ENCODE measurements at regions not wholly inside any gene's neighbourhood (a gene's known extent, or its start where the extent isn't known, plus 50 kb on each side); places are given as distances from the start of the nearest gene placed in this dataset.

GRCh38 chr6:158920311-158920905 is 79.6 kb downstream of the RSPH3 start:
- Mint-ChIP-seq H3K4me1 (peaks cover 20% of the 10 kb centered on the region), H3K27ac (no peak overlapping the region), H3K4me3 (no peak overlapping the region), H3K27me3 (no peaks in the 10 kb centered on the region), H3K9me3 (no peaks in the 10 kb centered on the region), H3K36me3 (ENCODE audit: low read depth) (peaks cover 4% of the 10 kb centered on the region)
- ChIA-PET POLR2A (no interaction called here), CTCF (interaction anchor here (0.7 to 1.1 kb wide), 2 partner anchors 10 to 82 kb away, joined by 3 read pairs; no protein-coding TSS in a partner anchor)
- DNase-seq, result no peak

DNA sequence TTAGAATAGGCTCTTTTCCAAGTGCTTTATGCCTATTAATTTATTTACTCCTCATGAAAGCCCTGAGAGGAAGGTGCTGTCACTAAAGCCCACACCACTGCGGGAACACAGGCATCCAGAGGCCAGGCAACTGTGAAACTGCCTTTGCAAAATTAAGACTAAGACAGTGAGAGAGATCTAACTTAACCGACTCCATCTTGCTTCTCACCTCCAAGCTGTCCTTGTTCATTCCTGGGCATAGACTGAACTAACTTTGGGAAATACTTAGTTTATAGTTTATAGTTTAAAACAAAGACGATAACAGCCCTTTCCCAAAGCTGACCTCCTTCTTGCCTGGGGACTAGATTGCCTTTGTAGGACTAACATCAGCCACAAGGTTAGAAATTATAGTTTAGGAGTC is 80.1 kb downstream of the RSPH3 start:
- ChIA-PET POLR2A (no interaction called here), CTCF (interaction anchor here (1.1 kb wide), 1 partner anchor 11 kb away, joined by 3 read pairs; no protein-coding TSS in a partner anchor)
- Mint-ChIP-seq H3K9me3 (no peaks in the 10 kb centered on the region), H3K27ac (no peak overlapping the region), H3K4me3 (no peak overlapping the region), H3K36me3 (ENCODE audit: low read depth) (peaks cover 4% of the 10 kb centered on the region), H3K27me3 (no peaks in the 10 kb centered on the region), H3K4me1 (peaks cover 20% of the 10 kb centered on the region)
- DNase-seq, result no peak

GRCh38 chr6:158916617-158917016 is 83.4 kb downstream of the RSPH3 start:
- Mint-ChIP-seq H3K4me3 (no peak overlapping the region), H3K27me3 (no peaks in the 10 kb centered on the region), H3K36me3 (ENCODE audit: low read depth) (peaks cover 4% of the 10 kb centered on the region), H3K27ac (no peak overlapping the region), H3K4me1 (peaks cover 31% of the 10 kb centered on the region), H3K9me3 (no peaks in the 10 kb centered on the region)
- no peak for DNase-seq
- POLR2A ChIA-PET, result interaction anchor here (1.3 kb wide), 1 partner anchor 12 kb away, joined by 3 read pairs; no protein-coding TSS in a partner anchor
- CTCF ChIA-PET, result no interaction called here

- peaks cover 40% of the 10 kb centered on the region for H3K4me1 Mint-ChIP-seq
- H3K27ac Mint-ChIP-seq, result no peak overlapping the region
- no peaks in the 10 kb centered on the region for H3K27me3 Mint-ChIP-seq
- CTCF ChIA-PET, result no interaction called here
- no peak overlapping the region for H3K4me3 Mint-ChIP-seq
- DNase-seq, result no peak
- no peaks in the 10 kb centered on the region for H3K9me3 Mint-ChIP-seq
- H3K36me3 Mint-ChIP-seq (ENCODE audit: low read depth), result peaks cover 4% of the 10 kb centered on the region
- POLR2A ChIA-PET, result no interaction called here
These were observed 85.1 kb downstream of the RSPH3 start for GRCh38 chr6:158914923-158915322.

DNA sequence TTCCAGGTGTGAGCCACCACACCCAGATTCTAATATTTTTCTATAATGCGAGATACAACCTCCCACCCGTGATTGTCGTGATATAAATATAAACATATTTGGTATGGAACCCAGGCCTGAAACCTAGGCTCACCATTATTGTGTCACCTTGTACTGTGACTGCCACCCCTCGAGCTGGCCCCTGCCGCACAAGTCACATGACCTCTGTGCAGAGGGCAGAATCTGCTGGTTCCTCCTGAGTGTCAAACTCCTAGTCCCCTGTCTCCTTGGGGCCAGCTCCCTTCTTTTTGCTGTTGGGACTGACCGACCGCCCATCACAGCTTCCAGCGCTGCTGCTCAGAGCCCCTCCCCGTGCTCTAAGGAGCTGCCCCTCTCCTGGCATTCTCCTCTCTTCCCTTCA is 86.4 kb downstream of the RSPH3 start:
- POLR2A ChIA-PET, result no interaction called here
- Mint-ChIP-seq H3K27me3 (no peaks in the 10 kb centered on the region), H3K27ac (no peak overlapping the region)

DNA sequence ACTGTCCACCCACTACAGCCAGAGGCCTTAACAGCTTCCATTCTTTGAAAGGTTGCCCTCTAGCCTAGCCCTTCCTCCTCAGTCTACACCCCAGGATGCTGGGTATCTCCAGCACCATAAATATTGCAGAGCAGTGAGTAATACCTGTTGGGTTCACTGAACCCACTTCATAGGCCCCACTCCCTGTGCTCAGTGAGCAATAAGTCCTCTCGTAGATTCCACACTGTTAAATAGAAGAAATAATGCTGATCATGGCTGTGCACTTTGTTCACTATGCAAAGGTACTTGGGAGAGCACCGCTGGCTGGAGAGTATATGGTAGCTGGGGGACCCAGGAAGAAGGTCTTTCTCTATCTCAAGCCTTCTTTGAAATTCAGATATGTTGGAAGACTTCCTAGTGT is 87.3 kb downstream of the RSPH3 start:
- Mint-ChIP-seq H3K4me1 (peaks cover 35% of the 10 kb centered on the region), H3K4me3 (no peak overlapping the region), H3K27me3 (peaks cover 4% of the 10 kb centered on the region), H3K27ac (no peak overlapping the region), H3K9me3 (peaks cover 4% of the 10 kb centered on the region), H3K36me3 (ENCODE audit: low read depth) (peaks cover 5% of the 10 kb centered on the region)
- no peak for DNase-seq
- ChIA-PET CTCF (interaction anchor here (0.6 kb wide), 1 partner anchor 49 kb away, joined by 4 read pairs; no protein-coding TSS in a partner anchor), POLR2A (no interaction called here)

More for the DNA sequence above, 86.4 kb downstream of the RSPH3 start:
- CTCF ChIA-PET, result no interaction called here
- Mint-ChIP-seq H3K4me1 (peaks cover 39% of the 10 kb centered on the region), H3K36me3 (ENCODE audit: low read depth) (peaks cover 4% of the 10 kb centered on the region), H3K4me3 (no peak overlapping the region), H3K9me3 (no peaks in the 10 kb centered on the region)
- DNase-seq, result no peak

- peaks cover 8% of the 10 kb centered on the region for H3K9me3 Mint-ChIP-seq
- CTCF ChIA-PET, result no interaction called here
- peaks cover 9% of the 10 kb centered on the region for H3K27me3 Mint-ChIP-seq
- POLR2A ChIA-PET, result no interaction called here
- no peak overlapping the region for H3K27ac Mint-ChIP-seq
- peaks cover 3% of the 10 kb centered on the region for H3K36me3 Mint-ChIP-seq (ENCODE audit: low read depth)
- H3K4me3 Mint-ChIP-seq, result no peak overlapping the region
- peaks cover 28% of the 10 kb centered on the region for H3K4me1 Mint-ChIP-seq
- peak; percentile 49 for DNase-seq
These were observed 88.1 kb downstream of the RSPH3 start for GRCh38 chr6:158911746-158912480.

DNA sequence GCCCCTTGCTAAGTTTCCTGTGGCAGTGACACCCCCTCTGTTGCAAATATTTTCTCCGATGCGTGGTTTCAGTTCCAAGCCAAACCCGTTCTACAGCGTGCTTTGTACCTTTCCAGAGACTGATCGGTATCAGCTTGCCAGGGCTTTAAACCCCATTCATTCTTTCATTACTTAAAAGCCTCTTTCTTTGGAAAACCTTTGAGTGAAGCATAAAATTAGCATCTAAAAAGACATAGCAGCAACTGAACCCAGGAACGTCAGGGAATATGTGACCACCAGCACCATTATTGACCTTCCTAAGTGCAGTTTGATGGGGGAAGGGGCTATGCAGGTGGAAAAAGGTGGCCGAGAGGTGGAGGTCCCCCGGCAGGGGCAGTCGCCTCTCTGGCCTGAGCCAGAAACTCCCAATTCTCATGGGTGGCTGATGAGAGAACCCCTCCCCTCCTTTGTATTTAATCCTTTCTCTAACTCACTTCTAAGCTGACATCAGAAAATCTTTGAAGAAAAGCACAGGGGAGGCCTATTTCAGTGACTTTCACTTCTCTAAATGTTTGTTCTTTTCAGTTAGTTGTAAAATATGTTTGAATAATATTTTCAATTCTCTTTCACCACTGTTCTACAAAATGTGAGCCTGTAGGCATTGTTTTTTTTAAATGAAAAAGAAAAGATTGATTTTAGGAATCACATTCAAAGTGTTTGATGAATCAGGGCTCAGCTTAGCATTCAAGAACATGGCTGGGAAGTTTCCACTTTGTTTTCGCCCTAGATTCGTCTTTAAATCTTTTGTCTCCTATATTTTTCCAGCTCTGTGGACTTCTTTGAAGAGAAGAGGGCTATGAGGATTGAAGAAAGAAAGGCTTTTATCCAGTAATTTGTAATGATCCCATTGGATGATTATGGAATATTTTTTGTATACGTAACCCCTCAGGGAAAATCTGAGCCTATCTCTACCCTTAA is 89.2 kb downstream of the RSPH3 start:
- no peak overlapping the region for H3K4me3 Mint-ChIP-seq
- ChIA-PET CTCF (no interaction called here), POLR2A (interaction anchor here (0.6 to 1.1 kb wide), 5 partner anchors 57 to 154 kb away, joined by 3 to 5 read pairs (median 3); partner anchors contain the start of gene EZR)
- H3K9me3 Mint-ChIP-seq, result peaks cover 15% of the 10 kb centered on the region
- peaks cover 14% of the 10 kb centered on the region for H3K27me3 Mint-ChIP-seq
- peaks cover 10% of the 10 kb centered on the region for H3K36me3 Mint-ChIP-seq (ENCODE audit: low read depth)
- H3K4me1 Mint-ChIP-seq, result peaks cover 28% of the 10 kb centered on the region
- H3K27ac Mint-ChIP-seq, result no peak overlapping the region
- DNase-seq, result no peak

DNA sequence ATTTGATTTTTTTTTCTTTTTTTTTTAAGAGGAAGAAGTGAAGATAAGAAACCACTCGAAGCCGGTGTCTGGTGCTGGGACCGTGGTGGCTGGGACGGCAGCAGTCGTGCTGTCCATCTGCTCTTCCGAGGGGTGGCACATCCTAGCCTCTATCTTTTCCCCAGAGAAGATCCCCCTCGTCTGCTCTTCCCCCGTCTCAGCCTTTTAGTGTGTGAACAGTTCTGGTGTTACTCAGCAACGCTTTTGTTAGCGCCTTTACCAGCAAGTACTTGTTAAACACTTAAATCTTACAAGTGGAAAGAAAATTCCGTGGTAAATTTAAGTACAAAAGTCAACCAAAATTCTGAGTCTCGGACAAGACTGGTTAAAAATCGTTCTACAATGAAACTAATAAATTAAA is 90.1 kb downstream of the RSPH3 start:
- ChIA-PET POLR2A (interaction anchor here (1.0 to 1.1 kb wide), 2 partner anchors 56 to 91 kb away, joined by 3 read pairs; partner anchors contain the start of gene EZR), CTCF (no interaction called here)
- DNase-seq, result no peak
- Mint-ChIP-seq H3K36me3 (ENCODE audit: low read depth) (peaks cover 17% of the 10 kb centered on the region), H3K27ac (no peak overlapping the region), H3K9me3 (peaks cover 23% of the 10 kb centered on the region), H3K4me3 (no peak overlapping the region), H3K27me3 (peaks cover 18% of the 10 kb centered on the region), H3K4me1 (peaks cover 28% of the 10 kb centered on the region)

- no peak overlapping the region for H3K27ac Mint-ChIP-seq
- DNase-seq, result no peak
- H3K9me3 Mint-ChIP-seq, result peaks cover 34% of the 10 kb centered on the region
- CTCF ChIA-PET, result no interaction called here
- H3K36me3 Mint-ChIP-seq (ENCODE audit: low read depth), result peaks cover 23% of the 10 kb centered on the region
- peaks cover 28% of the 10 kb centered on the region for H3K4me1 Mint-ChIP-seq
- peaks cover 18% of the 10 kb centered on the region for H3K27me3 Mint-ChIP-seq
- POLR2A ChIA-PET, result no interaction called here
- no peak overlapping the region for H3K4me3 Mint-ChIP-seq
These were observed 89.4 kb upstream of the EZR start for GRCh38 chr6:158908606-158909005.

DNA sequence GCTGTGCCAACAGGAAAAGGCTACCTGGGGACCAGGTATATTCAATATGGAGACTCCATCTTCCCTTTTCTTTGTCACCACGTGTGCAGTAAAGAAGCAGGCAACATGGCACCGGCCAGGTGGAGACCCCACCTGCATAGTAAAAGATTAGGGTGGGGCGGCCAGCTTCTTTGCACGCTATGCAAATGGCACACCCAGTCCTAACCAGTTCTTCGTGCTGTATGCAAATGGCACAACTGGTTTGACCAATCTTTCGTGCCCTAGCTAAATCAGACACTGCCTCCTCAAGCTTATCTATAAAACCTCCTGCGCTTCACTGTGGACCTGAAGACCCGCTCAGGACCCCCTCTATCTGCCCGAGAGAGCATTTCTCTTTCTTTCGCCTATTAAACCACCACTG is 88.8 kb upstream of the EZR start:
- DNase-seq, result no peak
- Mint-ChIP-seq H3K4me1 (peaks cover 28% of the 10 kb centered on the region), H3K4me3 (no peak overlapping the region), H3K9me3 (peaks cover 34% of the 10 kb centered on the region), H3K36me3 (ENCODE audit: low read depth) (peaks cover 23% of the 10 kb centered on the region), H3K27me3 (peaks cover 18% of the 10 kb centered on the region), H3K27ac (no peak overlapping the region)
- POLR2A ChIA-PET, result no interaction called here
- CTCF ChIA-PET, result no interaction called here

DNA sequence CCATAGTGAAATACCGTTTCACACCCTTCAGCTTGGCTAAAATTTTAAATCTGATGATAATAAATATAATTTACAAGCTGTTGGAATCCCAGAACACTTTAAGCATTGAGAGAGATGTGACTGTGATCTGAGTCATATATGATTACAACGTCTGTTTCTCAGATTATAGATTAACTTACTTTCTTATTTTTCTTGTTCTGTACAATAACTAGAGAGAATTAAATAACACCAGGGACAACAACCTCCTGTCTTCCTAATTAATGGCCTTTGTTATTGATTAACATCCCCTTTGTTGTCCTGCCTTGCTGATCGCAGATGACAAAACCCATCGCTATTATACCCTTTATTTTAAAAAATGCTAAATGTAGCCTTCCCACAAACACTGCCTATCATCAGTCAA is 87.8 kb upstream of the EZR start:
- Mint-ChIP-seq H3K4me1 (peaks cover 20% of the 10 kb centered on the region), H3K9me3 (peaks cover 34% of the 10 kb centered on the region), H3K27me3 (peaks cover 18% of the 10 kb centered on the region), H3K27ac (no peak overlapping the region), H3K4me3 (no peak overlapping the region), H3K36me3 (ENCODE audit: low read depth) (peaks cover 23% of the 10 kb centered on the region)
- DNase-seq, result no peak
- ChIA-PET POLR2A (no interaction called here), CTCF (no interaction called here)

GRCh38 chr6:158905277-158905676 is 86.1 kb upstream of the EZR start:
- no peak for DNase-seq
- H3K36me3 Mint-ChIP-seq (ENCODE audit: low read depth), result peaks cover 23% of the 10 kb centered on the region
- POLR2A ChIA-PET, result interaction anchor here (1.3 kb wide), 1 partner anchor 11 kb away, joined by 3 read pairs; no protein-coding TSS in a partner anchor
- H3K27me3 Mint-ChIP-seq, result peaks cover 18% of the 10 kb centered on the region
- H3K27ac Mint-ChIP-seq, result no peak overlapping the region
- CTCF ChIA-PET, result interaction anchor here (1.5 kb wide), 1 partner anchor 104 kb away, joined by 4 read pairs; no protein-coding TSS in a partner anchor
- no peak overlapping the region for H3K4me3 Mint-ChIP-seq
- H3K9me3 Mint-ChIP-seq, result peaks cover 34% of the 10 kb centered on the region
- peaks cover 3% of the 10 kb centered on the region for H3K4me1 Mint-ChIP-seq

All from activated CD4-positive, alpha-beta memory T cell treated with anti-CD3 and anti-CD28 coated beads, Interleukin-2, amount 10 ng/mL, durations not matched to agents 7 days and 5 days (primary cell).